HG03135 (cell line): ENCODE measurements at regions not wholly inside any gene's neighbourhood (a gene's known extent, or its start where the extent isn't known, plus 50 kb on each side); places are given as distances from the start of the nearest gene placed in this dataset.
"Not testable (repeated sequence)": the region's sequence is repeated elsewhere in the genome, so short reads cannot be mapped to it uniquely, and the experiment has no call there.

Experiments
- ATAC-seq: cut with Tn5 transposase; IDR thresholded peaks from one replicate; pipeline ENCODE4 v1.9.1; 2021; ENCODE audit warnings: mild to moderate bottlenecking, moderate library complexity; ENCODE audit not compliant: unreplicated experiment

DNA sequence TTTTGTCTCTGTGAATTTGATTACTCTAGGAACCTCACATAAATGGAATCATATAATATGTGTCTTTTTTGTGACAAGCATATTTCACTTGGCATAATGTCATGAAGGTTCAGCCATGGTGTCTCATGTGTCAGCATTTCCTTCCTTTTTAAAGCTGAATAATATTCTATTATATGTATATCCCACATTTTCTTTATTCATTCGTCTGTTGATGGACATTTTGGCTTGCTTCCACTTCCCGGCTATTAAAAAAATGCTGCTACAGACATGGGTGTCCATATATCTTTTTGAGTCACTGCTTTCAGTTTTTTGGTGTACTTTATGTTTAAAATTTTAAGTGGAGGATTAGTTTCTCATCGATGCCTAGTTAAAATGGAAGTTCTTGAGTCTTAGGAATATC lies 59.8 kb upstream of the C5orf63 start:
- ATAC-seq: no peak

DNA sequence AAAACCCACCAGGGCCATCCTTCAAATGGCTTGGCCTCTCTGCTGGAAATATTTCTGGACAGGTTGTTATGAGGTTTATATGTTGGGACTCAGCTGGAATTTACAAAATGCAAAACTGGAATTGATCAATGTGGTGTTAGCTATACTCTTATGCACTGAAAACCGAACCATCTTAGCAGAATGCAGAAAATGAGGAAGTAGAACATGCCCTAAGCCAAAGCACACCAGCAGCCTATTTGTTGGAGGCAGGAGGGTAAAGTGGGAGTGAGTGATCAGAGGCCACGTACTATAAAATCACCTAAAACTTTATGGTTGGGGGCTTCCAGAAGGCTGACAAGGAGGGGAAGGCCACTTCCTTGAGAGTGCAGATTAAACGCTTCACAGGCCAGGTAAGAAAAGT lies 63.6 kb upstream of the C5orf63 start:
- no peak for ATAC-seq

DNA sequence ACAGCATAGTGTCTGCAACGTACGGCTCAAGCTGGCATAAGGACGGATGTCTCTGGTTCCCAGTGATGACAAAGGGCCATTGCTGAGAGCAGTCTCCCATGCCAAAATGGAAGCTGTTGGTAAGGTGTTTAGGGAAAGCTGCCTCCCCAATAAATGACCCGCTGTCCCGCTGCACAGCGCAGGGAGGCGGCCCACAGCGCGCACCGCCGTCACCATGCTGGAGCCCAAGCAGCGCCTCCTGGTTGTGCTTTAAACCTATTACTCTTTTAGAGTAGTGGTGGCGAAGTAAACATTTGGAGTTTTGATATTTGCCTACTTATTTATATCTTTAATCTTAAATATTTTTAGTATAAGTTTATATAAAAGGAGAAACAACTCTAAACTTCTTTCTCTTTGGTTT lies 70.4 kb upstream of the C5orf63 start:
- no peak for ATAC-seq

DNA sequence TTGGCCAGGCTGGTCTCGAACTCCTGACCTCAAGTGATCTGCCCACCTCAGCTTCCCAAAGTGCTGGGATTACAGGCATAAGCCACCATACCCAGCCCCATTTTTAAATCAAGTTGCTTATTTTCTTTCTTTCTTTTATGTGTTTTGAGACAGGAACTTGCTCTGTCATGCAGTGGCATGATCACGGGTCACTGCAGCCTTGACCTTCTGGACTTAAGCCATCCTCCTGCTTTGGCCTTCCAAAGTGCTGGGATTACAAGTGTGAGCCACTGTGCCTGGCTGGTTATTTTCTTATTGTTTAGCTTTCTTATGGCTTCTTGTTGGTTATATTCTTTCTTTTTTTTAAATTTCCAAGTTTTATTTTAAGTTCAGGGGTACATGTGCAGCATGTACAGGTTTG lies 79.7 kb upstream of the C5orf63 start:
- no peak for ATAC-seq

DNA sequence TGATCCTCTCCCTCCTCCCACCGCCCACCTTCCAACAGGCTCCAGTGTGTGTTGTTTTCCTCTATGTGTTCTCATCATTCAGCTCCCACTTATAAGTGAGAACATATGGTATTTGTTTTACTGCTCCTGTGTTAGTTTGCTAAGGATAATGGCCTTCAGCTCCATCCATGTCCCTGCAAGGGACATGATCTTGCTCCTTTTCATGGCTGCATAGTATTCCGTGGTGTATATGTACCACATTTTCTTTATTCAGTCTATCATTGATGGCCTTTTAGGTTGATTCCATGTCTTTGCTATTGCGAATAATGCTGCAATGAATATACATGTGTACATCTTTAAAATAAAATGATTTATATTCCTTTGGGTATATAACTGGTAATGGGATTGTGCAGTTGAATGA lies 80.2 kb upstream of the C5orf63 start:
- ATAC-seq: no peak

DNA sequence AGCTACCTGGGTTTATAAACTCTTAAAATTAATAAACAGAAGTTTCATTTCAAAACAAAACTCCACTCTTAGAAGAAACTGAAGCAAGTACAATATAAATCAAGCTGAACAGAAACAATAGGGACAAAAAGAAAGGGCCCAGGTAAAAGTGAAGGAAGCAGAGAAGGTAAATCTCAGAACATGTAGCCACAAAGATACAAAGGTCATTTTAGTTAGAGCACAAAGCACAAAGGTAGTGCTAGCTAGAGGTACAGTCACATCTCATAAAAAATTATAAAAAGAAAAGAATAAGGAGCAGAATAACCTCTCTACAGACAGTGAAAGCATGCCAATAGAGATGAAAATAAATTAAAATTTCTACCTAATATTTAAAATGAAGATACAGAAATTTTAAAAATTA lies 90.4 kb upstream of the C5orf63 start:
- ATAC-seq: no peak

DNA sequence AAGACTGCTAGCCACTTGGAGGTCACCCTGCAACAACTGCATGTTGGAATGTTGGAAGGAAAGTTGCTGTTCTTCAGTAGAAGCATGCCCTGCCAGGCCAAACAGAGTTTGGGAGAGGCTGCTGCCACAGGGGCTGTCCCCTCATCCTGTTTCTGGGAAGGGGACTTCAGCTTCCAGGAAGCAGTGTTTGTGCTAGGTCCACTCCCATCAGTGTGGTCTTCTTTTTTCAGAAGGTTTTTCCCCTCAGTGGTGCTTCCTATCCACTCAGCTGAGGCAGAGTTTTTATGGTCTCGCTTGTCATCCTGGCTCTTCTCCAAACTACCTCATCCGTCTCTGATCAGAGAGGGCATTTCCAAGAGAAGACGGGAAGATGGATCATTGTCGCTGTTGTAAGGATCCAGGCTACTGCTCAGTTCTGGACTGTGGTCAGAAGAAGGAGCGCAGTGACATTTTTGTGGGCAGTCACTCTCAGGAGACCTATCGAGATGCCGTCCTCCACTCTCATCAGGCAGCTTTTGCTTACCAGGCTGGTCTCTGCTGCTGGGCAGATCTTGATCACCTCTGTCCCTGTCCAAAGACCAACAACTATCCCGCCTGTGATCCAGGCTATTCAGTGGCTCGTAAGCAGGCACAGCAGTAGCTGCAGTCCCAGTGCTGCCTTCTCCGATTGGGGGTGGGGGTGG lies 97.8 kb upstream of the C5orf63 start:
- ATAC-seq: no peak

DNA sequence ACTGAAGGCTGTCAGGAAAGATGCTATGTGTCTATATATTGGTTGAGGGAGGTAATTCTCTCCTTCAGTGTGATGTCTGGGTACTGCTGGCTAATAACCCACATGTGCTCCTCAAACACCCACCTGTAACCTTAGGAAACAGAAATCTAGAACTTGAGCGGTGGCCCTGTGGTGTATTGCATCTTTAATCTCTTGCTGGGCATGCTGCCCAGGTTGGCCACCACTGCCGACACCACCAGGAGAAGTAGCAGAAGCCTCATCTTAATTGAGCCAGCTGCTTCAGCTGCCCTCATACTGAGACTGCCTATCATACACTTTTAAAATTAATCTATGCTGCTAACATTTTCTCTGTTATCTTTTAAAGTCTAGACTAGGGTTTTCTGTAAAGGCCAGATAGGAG lies 103.5 kb upstream of the C5orf63 start:
- ATAC-seq: no peak

DNA sequence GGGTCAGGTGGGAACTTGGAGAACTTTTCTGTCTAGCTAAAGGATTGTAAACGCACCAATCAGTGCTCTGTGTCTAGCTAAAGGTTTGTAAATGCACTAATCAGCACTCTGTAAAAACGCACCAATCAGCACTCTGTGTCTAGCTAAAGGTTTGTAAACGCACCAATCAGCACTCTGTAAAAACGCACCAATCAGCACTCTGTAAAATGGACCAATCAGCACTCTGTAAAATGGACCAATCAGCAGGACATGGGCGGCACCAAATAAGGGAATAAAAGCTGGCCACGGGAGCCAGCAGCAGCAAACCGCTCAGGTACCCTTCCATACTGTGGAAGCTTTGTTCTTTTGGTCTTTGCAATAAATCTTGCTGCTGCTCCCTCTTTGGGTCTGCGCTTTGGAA lies 108.0 kb upstream of the MEGF10 start:
- not testable (repeated sequence) for ATAC-seq

DNA sequence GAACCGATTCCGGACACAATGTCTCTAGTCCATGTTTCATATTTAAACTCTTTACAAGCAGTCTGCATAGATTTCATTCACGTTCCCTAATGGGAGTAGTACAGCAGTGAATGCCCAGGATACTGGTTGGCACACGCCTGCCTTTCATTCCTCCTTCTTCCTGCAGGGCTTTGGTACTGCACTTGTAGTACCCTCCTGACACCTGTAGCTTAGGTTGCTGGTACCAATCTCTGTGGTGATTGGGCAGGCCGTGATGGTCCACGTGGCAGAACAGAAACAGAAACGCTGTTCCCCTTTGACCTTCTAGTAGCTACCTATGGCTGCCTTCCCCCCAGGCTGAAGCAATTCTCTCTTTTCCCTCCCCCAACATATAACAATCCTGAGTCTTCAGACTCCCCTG lies 107.3 kb upstream of the MEGF10 start:
- ATAC-seq: no peak

DNA sequence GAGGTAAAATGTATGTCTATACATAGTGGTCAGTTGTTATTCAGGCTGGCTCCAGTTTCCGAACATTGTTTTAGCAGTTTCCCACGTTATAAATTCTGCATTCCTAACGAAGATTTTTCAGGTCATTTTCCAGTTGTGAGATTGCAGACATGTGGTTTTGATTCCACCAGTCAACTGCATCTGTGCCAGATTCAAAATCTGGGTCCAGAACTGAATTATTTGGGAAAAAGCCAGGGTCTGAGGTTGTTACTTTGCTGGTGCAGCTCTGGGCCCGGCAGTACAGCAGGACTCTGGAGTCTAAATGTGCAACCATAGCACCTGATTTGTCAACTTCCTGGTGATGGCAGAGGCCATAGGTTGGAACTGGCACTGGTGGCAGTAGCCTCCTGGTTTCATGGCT lies 105.7 kb upstream of the MEGF10 start:
- ATAC-seq: no peak

DNA sequence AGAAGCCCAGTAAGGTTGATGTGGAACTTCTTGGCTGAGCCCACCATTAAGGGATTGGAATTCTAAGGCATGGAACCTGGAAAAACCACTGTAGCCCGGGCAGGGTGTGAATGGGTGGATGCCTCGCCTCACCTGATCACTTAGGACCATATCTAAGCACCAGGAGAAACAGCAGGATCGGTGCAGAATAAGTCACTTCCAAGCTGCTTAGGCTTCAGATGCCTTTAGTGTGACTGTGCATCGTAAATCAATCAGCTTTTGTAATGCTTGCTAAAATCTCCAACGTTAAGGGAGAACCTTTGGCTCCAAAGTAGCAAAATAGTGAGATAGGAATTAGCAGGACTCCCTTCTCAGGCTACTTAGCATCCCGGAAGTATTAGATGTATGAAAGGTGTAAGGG lies 103.9 kb upstream of the MEGF10 start:
- no peak for ATAC-seq

DNA sequence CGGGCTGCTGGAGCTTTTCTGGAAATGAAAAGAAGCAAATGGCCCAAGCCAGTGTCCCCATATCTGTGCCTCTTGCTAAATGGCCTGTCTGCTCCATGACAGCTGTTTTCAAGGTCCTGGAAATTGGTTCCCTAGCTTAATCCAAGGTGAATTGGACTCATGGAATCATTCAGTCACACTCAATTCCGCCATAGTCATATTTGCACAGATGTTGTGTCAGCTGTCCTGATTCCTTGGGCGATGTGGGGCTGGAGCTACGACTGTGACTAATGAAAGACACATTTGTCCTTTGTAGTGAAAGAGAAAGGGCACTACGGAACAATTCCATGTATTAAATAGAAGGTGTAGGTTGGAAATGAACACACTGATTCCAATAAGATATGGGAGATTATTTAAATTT lies 102.9 kb upstream of the MEGF10 start:
- ATAC-seq: no peak

DNA sequence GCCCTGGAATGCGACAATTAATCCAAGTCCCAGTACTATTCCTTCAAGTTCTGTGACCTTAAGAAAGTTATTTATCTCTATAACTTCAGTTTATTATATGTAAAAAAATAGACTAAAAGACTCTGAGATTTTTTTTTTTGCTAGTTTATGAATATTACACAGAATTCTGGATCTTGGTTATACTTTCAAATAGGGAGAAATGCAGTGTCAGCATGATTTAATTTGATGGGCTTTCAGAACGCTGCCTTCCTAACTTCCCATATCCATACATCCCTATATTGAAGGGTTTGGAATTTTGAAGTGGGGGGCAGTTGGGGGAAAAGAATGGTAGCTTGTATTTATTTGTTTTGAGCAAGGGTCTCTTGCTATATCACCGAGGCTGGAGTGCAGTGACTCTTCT lies 98.4 kb upstream of the MEGF10 start:
- no peak for ATAC-seq

DNA sequence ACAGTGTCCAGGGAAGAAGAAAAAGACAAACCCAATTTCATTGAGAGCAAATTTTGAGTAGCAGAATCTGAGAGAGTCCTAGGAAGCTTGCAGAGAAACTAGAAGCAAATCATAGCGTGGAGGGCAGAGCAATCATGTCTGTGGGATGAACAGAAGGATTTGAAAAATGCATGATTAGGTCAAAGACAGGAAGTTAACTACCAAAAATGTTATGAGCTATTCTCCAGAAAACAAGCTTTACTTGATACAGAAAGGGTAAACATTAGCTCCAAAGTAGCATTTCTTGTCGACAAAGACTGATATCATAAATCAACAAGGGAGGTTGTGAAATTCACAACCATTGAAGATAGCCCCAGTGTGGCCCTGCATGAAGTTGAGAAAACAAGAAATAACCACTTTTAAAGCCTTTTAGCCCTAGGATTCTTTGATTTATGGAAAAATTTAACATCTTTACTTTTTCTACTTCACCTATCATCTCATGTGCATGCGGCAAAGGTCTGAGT lies 97.7 kb upstream of the MEGF10 start:
- no peak for ATAC-seq

DNA sequence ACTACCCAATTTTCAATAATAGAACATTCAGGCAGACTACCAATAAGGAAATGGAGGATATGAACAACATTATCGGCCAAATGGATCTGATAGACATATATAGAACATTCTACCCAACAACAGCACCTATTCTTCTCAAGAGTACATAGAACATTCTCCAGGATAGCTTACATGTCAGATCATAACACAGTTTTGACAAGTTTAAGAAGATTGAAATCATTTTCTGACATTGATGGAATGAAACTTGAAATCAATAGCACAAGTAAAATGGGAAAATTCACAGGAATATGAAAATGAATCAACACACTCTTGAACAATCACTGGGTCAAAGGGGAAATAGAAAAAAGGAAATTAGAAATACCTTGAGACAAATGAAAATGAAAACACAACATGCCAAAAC lies 94.6 kb upstream of the MEGF10 start:
- no peak for ATAC-seq

DNA sequence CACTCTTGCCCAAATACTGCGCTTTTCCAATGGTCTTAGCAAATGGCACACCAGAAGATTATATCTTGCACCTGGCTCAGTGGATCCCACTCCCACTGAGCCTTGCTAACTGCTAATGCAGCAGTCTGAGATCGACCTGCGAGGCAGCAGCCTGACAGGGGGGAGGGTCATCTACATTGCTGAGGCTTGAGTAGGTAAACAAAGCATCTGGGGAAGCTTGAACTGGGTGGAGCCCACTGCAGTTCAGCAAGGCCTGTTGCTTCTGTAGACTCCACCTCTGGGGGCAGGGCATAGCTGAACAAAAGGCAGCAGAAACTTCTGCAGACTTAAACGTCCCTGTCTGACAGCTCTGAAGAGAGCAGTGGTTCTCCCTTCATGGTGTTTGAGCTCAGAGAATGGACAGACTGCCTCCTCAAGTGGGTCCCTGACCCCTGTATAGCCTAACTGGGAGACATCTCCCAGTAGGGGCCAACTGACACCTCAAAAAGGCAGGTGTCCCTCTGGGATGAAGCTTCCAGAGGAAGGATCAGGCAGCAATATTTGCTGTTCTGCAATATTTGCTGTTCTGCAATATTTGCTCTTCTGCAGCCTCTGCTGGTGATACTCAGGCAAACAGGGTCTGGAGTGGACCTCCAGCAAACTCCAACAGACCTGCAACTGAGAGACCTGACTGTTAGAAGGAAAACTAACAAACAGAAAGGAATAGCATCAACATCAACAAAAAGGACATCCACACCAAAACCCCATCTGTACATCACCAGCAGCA lies 93.0 kb upstream of the MEGF10 start:
- ATAC-seq: not testable (repeated sequence)

DNA sequence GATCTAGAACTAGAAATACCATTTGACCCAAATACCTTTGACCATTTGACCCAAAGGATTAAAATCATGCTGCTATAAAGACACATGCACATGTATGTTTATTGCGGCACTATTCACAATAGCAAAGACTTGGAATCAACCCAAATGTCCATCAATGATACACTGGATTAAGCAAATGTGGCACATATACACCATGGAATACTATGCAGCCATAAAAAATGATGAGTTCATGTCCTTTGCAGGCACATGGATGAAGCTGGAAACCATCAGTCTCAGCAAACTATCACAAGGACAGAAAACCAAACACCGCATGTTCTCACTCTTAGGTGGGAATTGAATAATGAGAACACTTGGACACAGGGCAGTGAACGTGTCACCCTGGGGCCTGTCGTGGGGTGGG lies 87.9 kb upstream of the MEGF10 start:
- ATAC-seq: not testable (repeated sequence)

DNA sequence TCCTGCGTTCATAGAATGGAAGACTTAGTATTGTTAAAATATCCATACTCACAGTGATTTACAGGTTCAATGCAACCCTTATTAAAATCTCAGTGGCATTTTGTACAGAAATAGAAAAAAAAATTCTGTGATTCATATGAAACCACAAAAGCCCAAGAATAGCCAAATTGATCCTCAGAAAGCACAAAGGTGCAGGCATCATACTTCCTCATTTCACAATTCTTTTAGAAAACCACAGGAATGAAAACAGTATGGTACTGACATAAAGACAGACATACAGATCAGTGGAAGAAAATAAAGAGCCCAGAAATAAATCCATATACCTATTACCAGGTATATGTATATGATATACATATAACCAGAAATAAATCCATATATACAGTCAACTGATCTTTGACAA lies 86.8 kb upstream of the MEGF10 start:
- ATAC-seq: no peak

DNA sequence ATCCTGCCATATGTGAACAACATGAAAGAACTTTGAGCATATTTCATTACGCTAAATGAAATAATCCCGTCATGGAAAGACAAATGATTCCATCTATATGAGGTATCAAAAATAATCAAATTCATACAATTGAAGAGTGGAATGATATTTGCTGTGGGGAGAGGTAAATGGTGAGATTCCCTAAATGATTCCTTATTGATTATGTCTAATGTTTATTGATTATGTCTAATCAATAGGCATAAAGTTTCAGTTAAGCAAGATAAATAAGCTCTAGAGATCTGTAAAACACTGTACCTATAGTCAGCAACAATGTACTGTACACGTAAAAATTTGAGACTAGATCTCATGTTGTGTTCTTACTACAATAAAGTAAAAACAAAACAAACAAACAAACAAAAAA lies 85.4 kb upstream of the MEGF10 start:
- no peak for ATAC-seq

DNA sequence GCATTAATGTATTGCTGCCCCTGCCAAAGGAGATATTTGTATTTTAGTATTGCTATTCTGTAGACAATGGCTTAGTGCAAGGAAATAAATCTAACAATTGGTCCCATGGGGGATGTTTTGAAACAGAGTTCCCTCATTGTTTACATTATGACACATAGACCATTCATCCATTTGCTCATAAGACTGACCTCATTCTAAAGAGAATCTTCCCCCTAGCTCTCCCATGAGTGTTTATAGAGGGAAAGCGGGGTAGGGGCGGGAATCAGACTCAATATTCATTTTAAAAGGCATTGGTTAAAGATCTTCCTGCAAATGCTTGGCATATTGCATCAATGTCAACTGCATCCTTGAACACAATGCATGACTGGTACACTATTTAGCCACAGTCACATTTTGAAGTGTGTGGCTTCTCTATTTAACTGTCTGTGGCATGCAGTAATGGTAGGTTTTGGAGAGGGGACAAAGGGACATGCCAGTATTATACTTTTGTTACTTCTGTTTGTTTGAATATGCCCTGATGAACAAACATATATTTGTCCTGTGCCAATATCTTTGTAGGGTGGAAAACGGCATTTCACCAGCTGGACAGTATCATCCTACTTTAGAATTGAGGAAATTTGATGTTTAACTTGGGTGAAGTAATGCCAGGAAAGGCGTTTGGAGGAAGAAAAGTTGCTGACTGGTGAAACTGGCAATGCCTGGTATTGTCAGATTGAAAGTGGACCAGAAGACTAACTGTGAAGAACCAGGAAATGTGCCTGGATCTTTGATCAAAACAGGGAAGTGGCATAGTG lies 84.1 kb upstream of the MEGF10 start:
- ATAC-seq: no peak

DNA sequence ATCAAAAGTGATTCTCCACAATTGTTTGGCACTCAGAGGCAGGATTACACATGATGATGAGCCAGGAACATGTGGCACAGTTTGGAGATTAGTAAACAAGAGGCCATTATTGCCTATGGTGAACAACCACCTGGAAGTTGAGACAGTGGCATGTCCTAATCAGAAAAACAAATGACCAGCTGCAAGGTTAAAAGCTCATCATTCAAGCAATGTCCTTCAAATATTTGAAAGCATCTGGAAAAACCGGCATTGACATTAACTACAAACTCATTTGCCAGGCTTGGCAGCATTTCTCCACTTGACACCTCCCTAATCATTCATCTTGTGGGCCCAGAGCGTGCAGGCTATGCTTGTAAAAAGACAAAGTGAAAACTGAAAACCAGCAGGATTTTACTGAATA lies 80.6 kb upstream of the MEGF10 start:
- ATAC-seq: no peak
